ENCODE measurements at regions not wholly inside any gene's neighbourhood (a gene's known extent, or its start where the extent isn't known, plus 50 kb on each side); places are given as distances from the start of the nearest gene placed in this dataset.

DNA sequence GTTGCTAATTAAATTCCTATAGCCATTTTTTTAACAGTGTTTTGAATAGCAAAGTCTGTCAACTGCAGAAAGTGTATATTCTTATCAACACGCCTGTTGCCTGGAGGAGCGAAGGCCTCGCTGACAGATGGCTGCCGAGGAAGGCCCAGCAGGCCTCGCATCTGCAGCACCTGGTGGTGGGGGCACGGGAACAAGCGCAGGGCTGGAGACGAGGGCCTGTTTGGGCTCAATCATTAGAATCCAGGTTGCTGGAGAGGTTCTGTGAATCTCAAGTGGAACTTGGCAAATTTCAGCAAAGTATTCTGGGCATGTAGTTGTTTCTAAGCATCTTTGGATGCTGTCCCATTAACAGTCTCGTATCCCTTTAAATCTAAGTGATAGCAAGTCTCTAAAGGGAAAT, 66.1 kb upstream of the FAM204A start:
- DNase-seq, result no peak

DNA sequence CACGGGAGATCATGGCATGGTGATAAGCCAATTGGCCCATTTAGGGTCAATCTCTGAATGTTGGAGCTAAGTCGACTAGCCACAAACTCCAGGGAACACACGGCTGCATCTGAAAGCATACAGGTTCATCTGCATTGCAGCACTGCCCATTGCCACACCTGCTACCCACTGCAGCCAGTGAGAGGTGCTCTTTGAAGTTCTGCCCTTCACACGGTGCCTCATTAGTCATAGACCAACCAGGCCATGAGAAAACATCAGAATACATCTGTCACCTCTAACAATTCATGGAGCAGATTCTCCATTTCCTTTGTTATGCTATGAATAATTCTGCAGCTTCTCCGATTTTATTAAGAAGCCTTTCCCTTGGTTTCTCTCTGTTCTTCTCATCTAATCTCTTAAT, 65.7 kb upstream of the FAM204A start:
- no peak for DNase-seq

- DNase-seq, result no peak
Observed at GRCh38 chr10:118407026-118407425, 64.9 kb upstream of the FAM204A start.

- no peak for DNase-seq
Observed at GRCh38 chr10:118405928-118406327, 63.8 kb upstream of the FAM204A start.

GRCh38 chr10:118403967-118404366, 61.8 kb upstream of the FAM204A start:
- no peak for DNase-seq

DNA sequence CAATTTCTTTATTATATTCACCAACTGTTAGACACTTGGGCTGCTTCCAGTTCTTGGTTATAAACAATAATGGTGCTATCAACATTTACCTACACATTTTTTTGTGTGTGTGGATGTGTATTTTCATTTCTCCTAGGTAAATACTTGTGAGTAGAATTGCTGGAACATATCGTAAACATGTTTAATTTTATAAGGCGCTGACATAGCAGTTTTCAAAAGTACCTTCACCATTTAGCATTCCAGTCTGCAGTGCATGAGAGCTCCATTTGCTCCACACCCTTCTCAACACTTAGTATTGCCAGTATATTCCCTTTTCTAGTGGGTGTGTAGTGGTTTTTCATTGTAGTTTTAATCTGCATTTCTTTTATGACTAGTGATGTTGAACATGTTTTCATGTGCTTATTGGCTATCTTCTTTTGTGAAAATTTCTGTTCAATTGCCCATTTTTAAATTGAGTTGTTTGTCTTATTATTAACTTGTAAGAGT, 59.6 kb upstream of the FAM204A start:
- no peak for DNase-seq

GRCh38 chr10:118397391-118397790, 55.3 kb upstream of the FAM204A start:
- no peak for DNase-seq

- DNase-seq, result no peak
Observed at GRCh38 chr10:118395947-118396346, 53.8 kb upstream of the FAM204A start.

GRCh38 chr10:118394301-118395200, 52.4 kb upstream of the FAM204A start:
- no peak for DNase-seq

DNA sequence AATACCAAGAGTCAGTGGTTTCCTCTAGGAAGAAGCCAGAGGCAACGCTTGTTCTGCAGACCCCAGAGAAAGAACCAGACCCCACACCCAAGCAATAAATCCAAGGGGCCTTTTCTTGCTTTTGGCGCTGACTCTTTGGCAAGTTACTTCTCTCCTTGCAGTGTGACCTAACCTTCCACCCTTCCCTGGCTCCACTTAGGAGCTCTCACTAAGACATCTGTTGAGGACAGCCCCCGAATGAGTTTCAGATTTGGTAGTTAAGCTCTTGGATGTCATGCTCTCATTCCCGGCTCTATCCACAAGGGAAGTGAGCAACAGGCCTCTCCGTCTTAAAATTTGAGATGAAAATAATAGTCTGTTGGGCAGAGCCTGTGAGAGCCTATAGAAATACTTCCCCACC, 50.6 kb upstream of the FAM204A start:
- DNase-seq, result no peak

All from NCI-H1105 treated with DMSO at 0.1 percent for 48 hours (cell line).